Tibial nerve (tissue), 4 donors: ENCODE measurements at regions not wholly inside any gene's neighbourhood (a gene's known extent, or its start where the extent isn't known, plus 50 kb on each side); places are given as distances from the start of the nearest gene placed in this dataset.
A peak's percentile ranks its signal among the peaks of the same experiment; 100 is the strongest.

Experiments used
- DNase-seq, 2 donors: peaks; one replicate each; pipeline ENCODE4 v3.0.0-alpha.2; 2019; ENCODE audit warnings: low spot score in 2 of 2
- H3K27ac ChIP-seq, 4 donors: fragments of 200-600 bp; sonication (generic) in 3 of 4; one replicate each; pipeline ENCODE4 v1.5.1; 2017 to 2019; ENCODE audit warnings: mild to moderate bottlenecking in 1 of 4
- H3K27me3 ChIP-seq, 2 donors: fragments of 200-600 bp; sonication (generic) in 1 of 2; one replicate each; pipeline versions ENCODE4 v1.5.1 to v1.6.0; 2017 to 2019
- H3K36me3 ChIP-seq, 3 donors: fragments of 200-600 bp; sonication (generic); one replicate each; pipeline ENCODE4 v1.5.1; 2018 to 2019
- H3K4me1 ChIP-seq, 4 donors: fragments of 200-600 bp; sonication (generic) in 3 of 4; one replicate each; pipeline ENCODE4 v1.5.1; 2017 to 2019
- H3K4me3 ChIP-seq, 4 donors: fragments of 200-600 bp; sonication (generic) in 3 of 4; one replicate each; pipeline ENCODE4 v1.5.1; 2017 to 2019; ENCODE audit warnings: mild to moderate bottlenecking in 1 of 4, moderate library complexity in 1 of 4
- H3K9me3 ChIP-seq, 4 donors: fragments of 200-600 bp; sonication (generic) in 3 of 4; one replicate each; pipeline ENCODE4 v1.5.1; 2017 to 2019
- EP300 ChIP-seq, 2 donors: sonication (generic); formaldehyde crosslinking; IDR thresholded peaks; one replicate each; pipeline ENCODE4 v1.6.1; 2017; ENCODE audit warnings: antibody characterized with exemption in 2 of 2, mild to moderate bottlenecking in 1 of 2
- POLR2A ChIP-seq, 2 donors: fragments of 450-650 bp; IDR thresholded peaks; one replicate each; pipeline ENCODE4 v1.6.1; 2017; ENCODE audit warnings: antibody characterized with exemption in 2 of 2, mild to moderate bottlenecking in 2 of 2, moderate library complexity in 2 of 2
- WGBS, 2 donors: methylation state at CpG; one replicate each; pipeline ENCODE4 v1.1.5; 2018; 5-methylcytosine and 5-hydroxymethylcytosine counted together
- TF ChIP-seq, protein P1 (sequence below), 5 experiments: fragments of 200-600 bp in 3 of 5; fragments of 450-650 bp in 2 of 5; sonication (generic) in 3 of 5; IDR thresholded peaks; one replicate each; pipeline ENCODE4 v1.5.1; 2016 to 2019; ENCODE audit warnings: antibody characterized with exemption in 5 of 5, mild to moderate bottlenecking in 3 of 5, moderate library complexity in 2 of 5

GRCh38 chr15:56820333-56820732 lies 87.0 kb upstream of the ZNF280D start:
- peaks cover 0 to 21% (median 1%) of the 10 kb centered on the region in 4 donors for H3K4me1 ChIP-seq
- no peaks in the 10 kb centered on the region for H3K9me3 ChIP-seq
- TF ChIP-seq EP300 (IDR thresholded peaks at IDR 0.05): no peak
- TF ChIP-seq, protein P1, sequence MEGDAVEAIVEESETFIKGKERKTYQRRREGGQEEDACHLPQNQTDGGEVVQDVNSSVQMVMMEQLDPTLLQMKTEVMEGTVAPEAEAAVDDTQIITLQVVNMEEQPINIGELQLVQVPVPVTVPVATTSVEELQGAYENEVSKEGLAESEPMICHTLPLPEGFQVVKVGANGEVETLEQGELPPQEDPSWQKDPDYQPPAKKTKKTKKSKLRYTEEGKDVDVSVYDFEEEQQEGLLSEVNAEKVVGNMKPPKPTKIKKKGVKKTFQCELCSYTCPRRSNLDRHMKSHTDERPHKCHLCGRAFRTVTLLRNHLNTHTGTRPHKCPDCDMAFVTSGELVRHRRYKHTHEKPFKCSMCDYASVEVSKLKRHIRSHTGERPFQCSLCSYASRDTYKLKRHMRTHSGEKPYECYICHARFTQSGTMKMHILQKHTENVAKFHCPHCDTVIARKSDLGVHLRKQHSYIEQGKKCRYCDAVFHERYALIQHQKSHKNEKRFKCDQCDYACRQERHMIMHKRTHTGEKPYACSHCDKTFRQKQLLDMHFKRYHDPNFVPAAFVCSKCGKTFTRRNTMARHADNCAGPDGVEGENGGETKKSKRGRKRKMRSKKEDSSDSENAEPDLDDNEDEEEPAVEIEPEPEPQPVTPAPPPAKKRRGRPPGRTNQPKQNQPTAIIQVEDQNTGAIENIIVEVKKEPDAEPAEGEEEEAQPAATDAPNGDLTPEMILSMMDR (IDR thresholded peaks at IDR 0.05): no peak
- TF ChIP-seq POLR2A (IDR thresholded peaks at IDR 0.05): no peak
- no peak overlapping the region for H3K27ac ChIP-seq
- H3K27me3 ChIP-seq: no peaks in the 10 kb centered on the region
- no peak overlapping the region for H3K4me3 ChIP-seq
- DNase-seq: no peak
- H3K36me3 ChIP-seq: no peaks in the 10 kb centered on the region

DNA sequence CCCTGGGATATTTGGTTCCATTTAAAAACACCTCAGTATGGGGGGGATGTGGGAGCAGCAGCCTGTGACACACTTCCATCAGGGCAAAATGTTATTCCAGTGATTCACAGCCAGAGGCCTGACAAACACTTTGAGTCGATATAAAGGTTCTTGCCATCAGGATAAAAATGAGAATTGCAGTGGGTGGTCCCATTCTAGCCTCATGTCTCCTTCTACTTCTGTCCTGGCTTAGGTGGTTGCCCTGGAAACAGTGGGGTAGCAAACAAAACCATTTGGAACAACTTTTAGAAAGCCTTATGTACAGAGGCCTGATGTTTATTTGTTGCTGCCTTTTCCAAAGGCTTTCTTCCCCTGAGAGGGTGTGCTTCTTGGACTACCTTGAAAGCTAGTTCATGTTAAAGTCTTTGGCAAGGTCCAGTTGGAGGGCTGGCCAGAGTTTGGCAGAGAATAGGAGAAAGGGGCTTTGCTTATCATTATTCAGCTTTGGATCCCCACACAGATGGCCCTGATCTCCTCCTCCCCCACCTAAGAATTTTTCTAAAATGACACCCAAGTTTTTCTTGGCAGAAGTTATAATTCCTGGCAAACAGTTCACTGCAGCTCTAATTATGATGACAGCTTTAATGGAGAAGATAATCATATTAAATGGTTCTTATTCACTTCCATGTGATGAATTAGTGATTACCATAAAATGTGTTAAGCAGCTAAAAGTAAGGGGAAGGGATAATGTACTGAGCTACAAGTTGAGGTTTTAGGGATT lies 84.2 kb upstream of the ZNF280D start:
- H3K4me1 ChIP-seq: peaks cover 0 to 23% (median 1%) of the 10 kb centered on the region in 4 donors
- TF ChIP-seq POLR2A (IDR thresholded peaks at IDR 0.05) (no peak), EP300 (IDR thresholded peaks at IDR 0.05) (no peak)
- TF ChIP-seq, protein P1 (IDR thresholded peaks at IDR 0.05): no peak
- H3K27me3 ChIP-seq: no peaks in the 10 kb centered on the region
- no peaks in the 10 kb centered on the region for H3K9me3 ChIP-seq
- peak overlapping the region in 2 of 4 donors; percentile 20 to 29 for H3K27ac ChIP-seq
- H3K4me3 ChIP-seq: no peak overlapping the region
- DNase-seq: no peak
- no peaks in the 10 kb centered on the region for H3K36me3 ChIP-seq
- 29 to 43% methylated on average over 1 of the region's 1 CpG for WGBS, 2 donors

DNA sequence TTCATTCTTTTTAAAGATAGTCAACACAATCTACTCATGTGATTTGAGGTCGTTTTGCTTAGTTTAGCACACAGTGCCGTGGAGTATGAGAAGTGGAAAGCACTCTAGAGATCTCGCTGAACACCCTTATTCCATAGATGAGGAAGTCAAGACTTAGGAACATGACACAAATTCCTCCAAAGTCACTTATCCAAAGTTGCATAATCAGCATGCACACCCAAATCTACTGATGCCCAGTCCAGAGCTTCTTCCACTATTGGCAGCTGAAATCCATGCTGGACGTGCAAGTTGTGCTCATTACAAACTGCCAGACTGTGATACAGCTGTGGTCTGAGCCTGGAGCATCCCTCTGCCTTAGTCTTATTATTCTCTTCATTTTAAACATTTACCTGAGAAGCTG lies 83.5 kb upstream of the ZNF280D start:
- no peak overlapping the region for H3K4me3 ChIP-seq
- peaks cover 0 to 20% (median 0%) of the 10 kb centered on the region in 4 donors for H3K4me1 ChIP-seq
- H3K36me3 ChIP-seq: no peaks in the 10 kb centered on the region
- TF ChIP-seq, protein P1 (IDR thresholded peaks at IDR 0.05): no peak
- no peak for TF ChIP-seq POLR2A (IDR thresholded peaks at IDR 0.05)
- TF ChIP-seq EP300 (IDR thresholded peaks at IDR 0.05): peak in 1 of 2 donors; percentile 22
- DNase-seq: no peak
- no peak overlapping the region for H3K27ac ChIP-seq
- no peaks in the 10 kb centered on the region for H3K9me3 ChIP-seq
- 65 to 69% methylated on average over 4 of the region's 4 CpGs for WGBS, 2 donors
- no peaks in the 10 kb centered on the region for H3K27me3 ChIP-seq

DNA sequence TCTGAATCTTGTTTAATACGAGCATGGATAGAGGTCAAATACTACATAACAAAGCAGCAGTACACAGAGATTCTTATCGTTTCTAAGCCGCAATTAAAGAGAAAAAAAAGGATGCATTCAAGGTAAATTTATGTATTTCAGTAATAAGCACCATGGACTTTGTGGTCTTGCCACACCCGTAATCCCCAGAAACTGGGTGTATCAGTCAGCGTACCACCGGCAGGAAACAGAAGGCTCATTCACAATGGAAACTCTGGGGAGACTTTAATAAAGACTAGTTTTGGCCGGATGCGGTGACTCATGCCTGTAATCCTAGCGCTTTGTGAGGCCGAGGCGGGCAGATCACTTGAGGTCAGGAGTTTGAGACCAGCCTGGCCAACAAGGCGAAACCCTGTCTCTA lies 81.9 kb upstream of the ZNF280D start:
- peak; percentile 23 to 31 for DNase-seq
- Histone ChIP-seq H3K27ac (peak overlapping the region in 2 of 4 donors; percentile 48 to 62), H3K27me3 (no peaks in the 10 kb centered on the region), H3K9me3 (peaks cover 0 to 4% (median 0%) of the 10 kb centered on the region in 4 donors), H3K36me3 (no peaks in the 10 kb centered on the region), H3K4me1 (peaks cover 0 to 16% (median 0%) of the 10 kb centered on the region in 4 donors), H3K4me3 (no peak overlapping the region)
- WGBS, 2 donors: 55 to 57% methylated on average over 12 of the region's 12 CpGs
- peak in 1 of 2 donors; percentile 61 for TF ChIP-seq EP300 (IDR thresholded peaks at IDR 0.05)
- TF ChIP-seq POLR2A (IDR thresholded peaks at IDR 0.05): no peak

GRCh38 chr15:56814429-56814828 lies 81.1 kb upstream of the ZNF280D start:
- H3K4me3 ChIP-seq: no peak overlapping the region
- no peak for DNase-seq
- no peaks in the 10 kb centered on the region for H3K27me3 ChIP-seq
- H3K36me3 ChIP-seq: no peaks in the 10 kb centered on the region
- TF ChIP-seq, protein P1 (IDR thresholded peaks at IDR 0.05): no peak
- TF ChIP-seq POLR2A (IDR thresholded peaks at IDR 0.05): no peak
- H3K27ac ChIP-seq: peak overlapping the region in 2 of 4 donors; percentile 48 to 62
- peaks cover 0 to 16% (median 0%) of the 10 kb centered on the region in 4 donors for H3K4me1 ChIP-seq
- peaks cover 0 to 9% (median 0%) of the 10 kb centered on the region in 4 donors for H3K9me3 ChIP-seq
- WGBS, 2 donors: 85 to 89% methylated on average over 3 of the region's 3 CpGs
